Erythroblast (primary cell): ENCODE measurements at regions not wholly inside any gene's neighbourhood (a gene's known extent, or its start where the extent isn't known, plus 50 kb on each side); places are given as distances from the start of the nearest gene placed in this dataset.
A peak's percentile ranks its signal among the peaks of the same experiment; 100 is the strongest.

Experiments used
- DNase-seq, 2 experiments: peaks; one replicate each; lab custom pipeline; 2025; lab: John Stamatoyannopoulos, UW
- GATA1 ChIP-seq: IDR thresholded peaks from 2 replicates; pipeline ENCODE4 v1.6.1; 2011; ENCODE audit warnings: low read depth, mild to moderate bottlenecking, control low read depth, low read length, moderate library complexity
- POLR2A ChIP-seq: IDR thresholded peaks from 2 replicates; pipeline ENCODE4 v1.6.1; 2011; ENCODE audit warnings: mild to moderate bottlenecking, low read length

DNA sequence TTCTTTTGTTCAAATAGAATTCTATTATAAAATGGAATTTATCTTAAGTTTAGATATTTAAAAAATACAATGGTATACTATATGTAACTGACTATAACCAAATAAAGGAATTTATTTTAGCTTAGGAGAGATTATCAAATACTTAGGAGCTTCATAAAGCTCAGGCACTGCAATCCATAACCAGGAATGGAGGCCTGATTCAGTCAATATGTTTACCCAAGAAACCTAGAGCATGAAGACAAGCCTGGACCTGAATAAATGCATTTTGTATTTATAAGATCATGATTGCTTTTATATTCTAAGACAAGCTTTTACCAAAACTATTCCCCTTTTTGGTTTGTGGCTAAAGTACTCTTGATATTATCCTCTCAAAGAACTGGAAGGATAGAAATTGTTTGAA lies 742.6 kb downstream of the FAT4 start:
- no peak for DNase-seq
- TF ChIP-seq POLR2A (no peak), GATA1 (no peak)

DNA sequence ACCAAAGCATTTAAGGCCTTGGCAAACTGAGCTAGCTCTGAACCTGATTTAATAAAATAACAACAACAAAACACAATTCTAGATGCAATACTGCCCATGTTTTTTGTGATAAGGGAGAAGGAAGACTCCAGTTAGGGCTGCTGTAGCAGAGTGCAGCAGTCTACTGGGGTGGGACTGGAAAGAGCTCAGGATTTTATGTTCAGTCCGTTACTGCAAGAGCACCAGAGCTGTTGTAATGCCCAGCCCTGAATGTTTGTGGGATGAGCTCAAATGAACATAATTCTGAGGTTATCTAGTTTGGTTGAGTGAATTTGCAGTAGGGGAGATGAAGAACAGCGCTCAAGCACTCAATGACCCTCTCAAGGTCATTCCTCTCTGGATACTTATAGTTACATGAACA lies 743.8 kb downstream of the FAT4 start:
- TF ChIP-seq POLR2A (no peak), GATA1 (no peak)

DNA sequence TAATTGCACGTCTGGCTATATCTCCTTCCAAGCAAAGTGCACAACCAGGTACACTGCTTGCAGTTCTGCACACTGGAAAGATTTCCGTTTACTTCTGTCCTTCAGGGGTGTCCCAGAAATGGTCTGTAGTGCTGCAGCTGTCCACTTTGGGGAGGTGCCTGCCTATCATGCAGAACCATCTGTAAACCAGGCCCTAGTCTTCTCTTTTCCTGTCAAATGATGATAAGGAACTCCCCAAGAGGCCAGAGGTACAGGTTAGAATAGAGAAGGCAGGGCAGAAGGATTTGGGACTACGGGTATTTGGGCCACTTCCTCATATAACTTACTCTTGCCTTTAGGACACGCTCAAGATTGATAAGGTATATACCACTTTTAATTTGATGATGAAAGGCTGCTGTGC lies 746.9 kb downstream of the FAT4 start:
- TF ChIP-seq POLR2A = no peak
- no peak for TF ChIP-seq GATA1
- peak in 1 of 2 experiments; percentile 59 for DNase-seq

More for the DNA sequence above, 743.8 kb downstream of the FAT4 start:
- no peak for DNase-seq

DNA sequence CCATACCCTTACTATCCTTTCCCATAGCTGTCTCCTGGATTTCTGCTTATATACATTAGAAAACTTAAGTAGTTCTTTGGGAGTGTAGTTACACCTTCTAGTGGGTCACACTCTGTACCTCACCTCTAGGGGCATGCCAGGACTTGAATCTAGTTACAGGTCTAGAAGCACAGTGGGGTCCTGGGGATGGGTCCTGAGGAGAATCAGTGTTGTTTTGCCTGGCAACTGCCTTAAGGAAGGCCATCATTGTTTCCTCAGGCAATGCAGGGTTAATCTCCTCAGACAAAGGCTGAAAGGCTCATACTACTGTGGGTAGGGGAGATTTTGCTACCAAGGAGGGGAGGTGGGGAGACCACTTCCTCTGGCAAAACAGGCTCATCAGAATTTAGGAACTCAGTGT lies 750.3 kb downstream of the FAT4 start:
- DNase-seq = no peak
- TF ChIP-seq POLR2A (no peak), GATA1 (no peak)

DNA sequence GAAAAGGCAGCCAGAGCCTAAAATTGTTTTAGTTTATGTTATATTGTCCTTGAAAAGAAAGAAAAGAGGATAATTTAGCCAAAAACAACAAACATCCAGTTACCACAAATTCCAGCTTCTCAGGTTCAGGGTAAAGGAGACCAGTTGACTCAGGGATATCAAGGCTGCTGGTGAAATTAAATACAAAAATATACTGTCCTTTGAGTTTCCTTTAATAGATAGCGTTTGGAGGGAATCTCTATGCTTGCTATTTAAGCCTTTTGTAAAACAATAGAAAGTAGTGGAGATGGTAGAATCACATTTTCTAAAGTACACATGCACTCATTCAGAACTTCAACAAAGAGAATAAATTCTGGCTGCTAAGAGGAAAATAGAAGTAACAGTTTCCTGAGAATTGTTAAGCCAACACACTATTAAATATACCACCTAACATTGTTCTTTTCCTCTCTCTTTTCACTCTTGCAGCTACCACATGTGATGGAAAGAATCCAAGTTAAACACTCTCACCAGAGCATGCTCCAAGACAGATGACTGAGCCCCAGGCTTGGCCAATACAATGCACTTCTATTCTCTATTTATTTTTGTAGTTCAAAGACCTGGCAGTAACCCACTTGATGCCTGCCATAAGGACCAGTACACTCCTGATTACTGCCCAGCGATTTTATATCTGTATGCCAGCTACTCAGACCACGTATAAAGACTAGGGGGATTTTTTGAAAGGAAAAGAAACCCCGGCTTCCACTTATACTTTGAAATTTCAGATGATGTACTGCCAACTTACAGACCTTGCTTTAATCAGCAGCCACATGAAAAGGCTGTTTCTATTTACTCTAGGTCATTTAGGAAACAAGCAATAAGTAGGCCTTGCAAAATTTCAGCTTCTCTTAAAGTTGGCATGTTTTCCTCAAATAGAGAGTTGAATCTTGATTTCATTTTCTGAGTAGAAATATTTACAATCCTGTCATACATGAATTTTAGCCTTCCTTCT lies 756.9 kb downstream of the FAT4 start:
- TF ChIP-seq GATA1 = no peak
- TF ChIP-seq POLR2A = no peak
- DNase-seq = no peak

DNA sequence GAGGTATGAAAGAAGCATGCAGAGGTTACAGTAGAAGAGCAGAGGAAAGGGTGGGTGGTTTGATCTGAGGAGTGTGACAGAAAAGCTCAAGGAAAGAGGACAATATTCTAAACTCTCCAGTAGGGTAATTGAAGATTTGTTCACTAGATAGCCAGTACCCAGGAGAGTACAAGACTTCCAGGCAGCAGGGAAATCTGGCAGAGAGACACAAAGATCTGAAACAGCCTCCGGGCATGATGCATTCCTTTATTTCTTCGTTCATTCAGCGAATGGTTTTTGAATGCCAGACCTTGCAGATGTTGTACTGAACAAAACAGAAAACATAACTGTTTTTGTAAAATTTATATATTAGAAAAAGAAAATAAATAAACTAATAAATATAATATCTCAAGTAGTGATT lies 766.6 kb downstream of the FAT4 start:
- DNase-seq = no peak
- TF ChIP-seq GATA1 = no peak

DNA sequence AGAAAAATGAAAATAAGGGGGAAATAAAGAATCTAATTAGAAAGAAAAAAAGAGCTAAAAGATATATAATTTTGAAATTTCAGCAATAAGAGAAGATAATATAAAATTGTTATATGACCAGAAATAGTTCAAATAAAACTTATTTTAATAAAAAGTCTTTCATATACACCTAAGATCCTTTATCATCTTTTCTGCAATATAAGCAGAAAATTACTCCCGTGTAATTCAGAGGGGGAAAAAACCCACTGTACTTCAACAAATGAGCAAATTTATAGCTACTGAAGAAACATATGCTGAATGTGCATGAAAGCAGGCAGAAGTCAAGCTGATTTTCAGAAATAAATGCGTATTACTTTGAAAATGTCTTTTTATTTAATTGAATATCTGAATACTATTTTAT lies 771.3 kb downstream of the FAT4 start:
- no peak for DNase-seq
- no peak for TF ChIP-seq GATA1
- no peak for TF ChIP-seq POLR2A

DNA sequence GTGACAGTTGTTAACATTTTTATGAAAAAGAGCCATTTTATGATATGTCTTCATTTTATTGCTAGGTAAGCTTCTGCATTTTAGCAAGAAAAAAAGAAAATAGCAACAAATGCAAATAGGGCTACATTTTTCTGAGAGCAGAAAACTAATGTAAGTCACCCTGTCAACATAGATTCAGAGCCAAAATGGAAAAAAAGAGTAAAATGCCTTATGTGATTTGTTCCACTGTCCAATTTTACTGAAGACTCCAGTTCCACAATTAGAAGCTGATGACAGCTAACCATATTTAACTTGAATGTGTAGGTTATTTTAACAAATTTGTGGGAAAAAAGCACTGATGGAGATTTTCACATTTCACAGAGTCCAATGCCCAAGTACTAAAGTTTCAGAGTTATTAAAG lies 772.3 kb downstream of the FAT4 start:
- TF ChIP-seq POLR2A = no peak
- TF ChIP-seq GATA1 = no peak

DNA sequence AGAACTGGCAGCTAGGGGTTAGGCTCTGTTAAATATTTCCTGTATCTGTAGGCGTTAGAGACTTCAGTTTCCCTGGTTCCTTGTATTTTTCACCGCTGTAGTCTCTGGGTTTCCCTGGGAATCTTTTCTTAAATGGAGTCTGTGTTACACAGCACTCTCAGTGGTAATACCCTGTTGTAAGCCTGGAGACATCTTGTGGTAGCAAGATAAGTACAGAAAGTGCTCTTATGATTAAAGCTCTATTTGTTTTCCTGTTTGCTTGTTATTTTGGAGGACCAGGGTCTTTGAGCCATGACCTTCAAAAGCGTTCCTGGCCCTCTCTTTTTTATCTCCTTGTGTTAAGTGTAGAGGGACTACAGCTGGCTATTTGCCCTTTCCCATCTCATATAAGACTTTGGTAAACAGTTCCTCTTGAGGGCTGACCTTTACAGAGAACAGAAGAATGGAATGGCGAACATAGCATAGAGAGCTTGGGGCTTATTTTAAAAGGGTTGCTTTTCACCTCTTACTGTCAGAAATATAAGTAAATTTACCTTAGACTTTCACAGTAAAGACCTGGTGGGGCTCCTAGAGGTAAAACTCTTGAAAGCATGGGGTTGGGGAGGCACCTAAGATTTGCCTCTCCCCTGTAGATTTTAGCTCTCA lies 782.5 kb downstream of the FAT4 start:
- TF ChIP-seq POLR2A (no peak), GATA1 (no peak)
- DNase-seq = no peak

More for the DNA sequence above, 772.3 kb downstream of the FAT4 start:
- DNase-seq = no peak

DNA sequence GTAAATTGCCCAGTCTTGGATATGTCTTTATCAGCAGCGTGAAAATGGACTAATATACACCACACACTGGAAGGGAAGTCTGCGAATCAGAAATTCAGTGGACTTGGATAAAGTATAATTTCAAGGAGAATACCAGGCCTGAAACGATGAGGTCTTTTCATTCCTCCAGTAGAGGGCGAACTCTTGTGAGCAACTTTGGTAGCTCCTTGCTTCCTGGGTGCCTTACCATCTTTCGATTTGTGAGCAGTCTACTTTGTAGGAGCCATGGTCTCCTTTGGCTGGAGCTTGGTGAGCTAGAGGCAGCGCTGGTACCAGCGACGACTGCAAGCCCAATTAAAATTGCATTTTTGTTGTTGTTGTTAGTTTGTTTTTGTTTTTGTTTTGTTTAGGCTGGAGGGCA lies 791.9 kb downstream of the FAT4 start:
- TF ChIP-seq POLR2A (no peak), GATA1 (no peak)
- DNase-seq = peak in 1 of 2 experiments; percentile 3

DNA sequence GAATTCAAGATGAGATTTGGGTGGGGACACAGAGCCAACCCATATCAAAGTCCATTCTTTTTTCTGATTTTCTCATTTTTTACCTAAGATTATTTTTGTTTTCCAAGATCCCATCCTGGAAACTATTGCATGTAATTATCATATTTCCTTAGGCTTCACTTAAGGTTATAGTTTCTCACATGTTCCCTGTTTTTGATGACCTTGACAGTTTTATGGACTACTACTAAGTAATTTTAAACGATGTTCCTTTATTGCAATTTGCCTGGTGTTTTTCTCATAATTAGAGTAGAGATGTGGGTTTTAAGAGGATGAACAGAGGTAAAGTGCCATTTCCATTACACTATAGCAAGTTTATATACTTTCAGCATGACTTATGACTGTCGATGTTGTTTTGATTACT lies 795.1 kb downstream of the FAT4 start:
- no peak for DNase-seq
- TF ChIP-seq POLR2A (no peak), GATA1 (no peak)

DNA sequence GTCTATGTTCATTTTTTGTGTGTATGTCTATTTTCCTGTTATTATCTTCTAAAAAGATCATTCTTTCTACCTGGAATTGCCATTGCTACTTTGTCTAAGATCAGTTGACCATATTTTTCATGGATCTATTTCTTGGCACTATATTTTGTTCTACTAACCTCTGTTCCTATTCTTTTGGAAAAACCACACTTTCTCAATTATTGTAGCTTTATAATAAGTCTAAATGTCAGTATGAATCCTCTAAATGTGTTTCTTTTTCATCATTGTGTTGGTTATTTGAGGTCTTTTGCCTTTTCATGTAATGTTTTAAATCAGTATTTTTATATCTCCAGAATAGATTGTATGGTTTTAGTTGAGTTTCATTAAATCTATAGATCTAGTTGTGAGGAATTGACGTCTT lies 798.3 kb downstream of the FAT4 start:
- DNase-seq = no peak

DNA sequence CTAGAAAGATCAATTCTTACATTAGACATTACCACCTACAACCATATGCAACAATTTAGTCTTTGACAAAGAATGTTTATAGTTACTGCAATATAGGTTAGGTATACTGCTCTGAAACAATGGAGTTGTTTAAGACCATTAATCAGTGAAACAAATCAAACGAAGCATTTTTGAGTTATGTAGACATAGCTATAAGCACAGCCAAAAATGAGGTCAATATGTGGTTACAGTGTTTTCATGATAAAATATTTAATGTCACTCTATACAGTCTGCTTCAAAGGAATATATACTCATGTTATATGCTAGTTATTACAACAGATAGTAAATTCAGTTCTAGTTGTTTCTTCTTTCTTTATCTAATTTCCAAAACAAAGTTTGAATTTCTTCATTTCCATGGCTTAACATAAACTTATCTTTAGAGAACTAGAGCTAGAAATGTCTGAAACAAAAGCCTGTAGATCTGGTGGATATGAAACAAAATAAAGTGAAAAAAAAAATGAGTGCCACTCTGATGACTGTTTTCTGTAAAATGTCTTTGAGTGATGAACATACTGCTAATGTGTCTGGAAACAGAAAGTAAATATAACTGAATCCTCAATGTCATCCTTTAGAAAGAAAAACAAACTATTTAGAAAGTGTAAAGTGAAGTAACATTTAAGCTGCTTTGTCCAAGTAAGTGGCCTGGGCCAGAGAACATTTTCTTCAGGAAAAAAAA lies 809.0 kb downstream of the FAT4 start:
- no peak for DNase-seq
- TF ChIP-seq POLR2A = no peak
- TF ChIP-seq GATA1 = no peak

More for the DNA sequence above, 798.3 kb downstream of the FAT4 start:
- no peak for TF ChIP-seq GATA1
- no peak for TF ChIP-seq POLR2A

DNA sequence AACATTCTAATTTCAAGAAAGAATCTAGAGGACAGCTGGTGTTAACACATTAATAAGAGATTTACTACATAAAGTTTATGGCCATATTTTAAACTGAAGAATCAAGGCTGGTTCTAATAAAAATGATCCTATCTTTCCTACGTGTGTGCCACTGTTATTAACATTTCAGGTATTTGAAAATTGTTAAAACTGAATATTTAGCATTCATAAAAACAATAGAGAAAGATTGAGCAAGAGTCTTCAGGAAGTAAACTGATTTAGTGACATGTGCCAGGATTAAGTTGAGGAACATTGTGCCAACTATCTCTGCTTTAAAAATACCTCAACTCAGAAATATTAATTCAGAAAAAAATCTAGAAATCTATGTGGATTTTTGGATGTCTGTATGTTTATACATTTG lies 810.1 kb downstream of the FAT4 start:
- TF ChIP-seq POLR2A (no peak), GATA1 (no peak)
- DNase-seq = no peak
